Naive B cell (primary cell): ENCODE measurements at regions not wholly inside any gene's neighbourhood (a gene's known extent, or its start where the extent isn't known, plus 50 kb on each side); places are given as distances from the start of the nearest gene placed in this dataset.
A peak's percentile ranks its signal among the peaks of the same experiment; 100 is the strongest.

Experiments used
- ATAC-seq, 2 donors: fragments of 150-1000 bp; cut with Tn5 transposase; 2 replicates each; pipeline ENCODE4 v1.10.0; 2021; ENCODE audit warnings: low read depth in 2 of 2, mild to moderate bottlenecking in 2 of 2, moderate library complexity in 2 of 2
- DNase-seq: peaks from one replicate; pipeline ENCODE4 v3.0.0; 2022
- H3K27ac Mint-ChIP-seq, 6 donors: one replicate each; pipeline ENCODE4 v1.8.0; 2020 to 2022; ENCODE audit warnings: mild to moderate bottlenecking in 6 of 6, mixed read lengths in 6 of 6, moderate library complexity in 5 of 6, inconsistent platforms in 2 of 6
- H3K27me3 Mint-ChIP-seq, 3 donors: one replicate each; pipeline ENCODE4 v1.8.0; 2021 to 2022; ENCODE audit warnings: mixed read lengths in 3 of 3, mild to moderate bottlenecking in 1 of 3
- H3K36me3 Mint-ChIP-seq, 2 donors: one replicate each; pipeline ENCODE4 v1.8.0; 2020 to 2022; ENCODE audit warnings: mixed read lengths in 2 of 2, inconsistent platforms in 1 of 2, mild to moderate bottlenecking in 1 of 2
- H3K4me1 Mint-ChIP-seq, 3 donors: one replicate each; pipeline ENCODE4 v1.8.0; 2020 to 2022; ENCODE audit warnings: mixed read lengths in 3 of 3, inconsistent platforms in 1 of 3, mild to moderate bottlenecking in 1 of 3, moderate library complexity in 1 of 3
- H3K4me3 Mint-ChIP-seq, 8 donors: one replicate each; pipeline ENCODE4 v1.8.0; 2020 to 2022; ENCODE audit warnings: mild to moderate bottlenecking in 8 of 8, mixed read lengths in 8 of 8, moderate library complexity in 8 of 8, inconsistent platforms in 2 of 8
- H3K9me3 Mint-ChIP-seq, 7 donors: one replicate each; pipeline ENCODE4 v1.8.0; 2020 to 2022; ENCODE audit warnings: mixed read lengths in 7 of 7, mild to moderate bottlenecking in 5 of 7, inconsistent platforms in 2 of 7, moderate library complexity in 1 of 7

DNA sequence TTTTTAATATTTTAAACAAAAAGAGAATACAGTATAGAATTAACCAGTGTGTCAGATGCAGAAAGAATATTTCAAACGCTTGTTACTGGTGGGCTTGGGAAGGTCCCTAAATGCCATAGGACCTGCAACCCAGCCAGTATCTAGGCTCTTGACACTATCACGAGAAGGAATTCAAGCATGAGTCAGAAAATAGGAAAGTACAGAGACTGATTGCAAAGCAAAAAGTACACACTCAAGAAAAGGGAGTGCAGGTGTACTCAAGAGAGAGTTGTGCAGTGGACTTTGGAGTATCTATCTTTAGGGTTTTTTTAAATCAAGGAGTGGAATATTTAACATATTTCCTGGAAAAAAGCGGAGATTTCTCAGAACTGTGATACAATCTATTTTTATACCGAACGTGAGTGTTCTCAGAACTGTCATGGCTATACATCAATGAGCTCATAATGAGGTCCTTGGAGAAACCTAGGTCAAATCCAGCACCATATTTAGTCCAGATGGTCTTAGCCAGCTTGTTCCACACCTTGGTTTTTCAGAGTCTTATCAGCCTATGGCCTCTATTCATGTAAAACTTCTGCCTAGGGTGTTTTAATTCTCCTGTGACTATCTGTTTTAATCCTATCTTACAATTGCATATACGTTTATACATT lies 291.8 kb upstream of the FAT4 start:
- Mint-ChIP-seq H3K27ac (no peak overlapping the region), H3K36me3 (no peaks in the 10 kb centered on the region), H3K4me1 (no peaks in the 10 kb centered on the region), H3K9me3 (peaks cover 0 to 16% (median 3%) of the 10 kb centered on the region in 7 donors), H3K4me3 (no peak overlapping the region), H3K27me3 (no peaks in the 10 kb centered on the region)
- ATAC-seq (no peak), DNase-seq (no peak)

DNA sequence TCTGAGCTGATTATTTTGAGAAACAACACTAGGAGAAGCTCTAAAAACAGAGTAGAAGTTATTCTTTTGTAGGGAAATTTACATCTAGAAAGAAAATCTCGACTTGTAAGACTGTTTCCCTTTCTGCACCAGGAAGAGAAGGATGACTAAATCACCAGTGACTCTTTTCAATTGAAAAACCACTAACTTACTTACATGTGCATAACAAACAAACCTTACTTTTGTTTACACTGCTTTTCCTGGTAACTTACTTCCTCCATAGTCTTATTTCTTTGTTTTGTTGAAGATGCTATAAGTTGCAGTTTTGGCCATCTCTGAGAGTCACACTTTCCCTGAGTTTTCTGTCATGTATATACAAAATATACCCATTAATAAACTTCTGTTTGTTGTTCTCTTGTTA lies 293.6 kb upstream of the FAT4 start:
- Mint-ChIP-seq H3K27me3 (no peaks in the 10 kb centered on the region), H3K27ac (no peak overlapping the region), H3K4me3 (no peak overlapping the region), H3K9me3 (peaks cover 0 to 16% (median 3%) of the 10 kb centered on the region in 7 donors), H3K36me3 (no peaks in the 10 kb centered on the region), H3K4me1 (no peaks in the 10 kb centered on the region)
- ATAC-seq (no peak), DNase-seq (no peak)

DNA sequence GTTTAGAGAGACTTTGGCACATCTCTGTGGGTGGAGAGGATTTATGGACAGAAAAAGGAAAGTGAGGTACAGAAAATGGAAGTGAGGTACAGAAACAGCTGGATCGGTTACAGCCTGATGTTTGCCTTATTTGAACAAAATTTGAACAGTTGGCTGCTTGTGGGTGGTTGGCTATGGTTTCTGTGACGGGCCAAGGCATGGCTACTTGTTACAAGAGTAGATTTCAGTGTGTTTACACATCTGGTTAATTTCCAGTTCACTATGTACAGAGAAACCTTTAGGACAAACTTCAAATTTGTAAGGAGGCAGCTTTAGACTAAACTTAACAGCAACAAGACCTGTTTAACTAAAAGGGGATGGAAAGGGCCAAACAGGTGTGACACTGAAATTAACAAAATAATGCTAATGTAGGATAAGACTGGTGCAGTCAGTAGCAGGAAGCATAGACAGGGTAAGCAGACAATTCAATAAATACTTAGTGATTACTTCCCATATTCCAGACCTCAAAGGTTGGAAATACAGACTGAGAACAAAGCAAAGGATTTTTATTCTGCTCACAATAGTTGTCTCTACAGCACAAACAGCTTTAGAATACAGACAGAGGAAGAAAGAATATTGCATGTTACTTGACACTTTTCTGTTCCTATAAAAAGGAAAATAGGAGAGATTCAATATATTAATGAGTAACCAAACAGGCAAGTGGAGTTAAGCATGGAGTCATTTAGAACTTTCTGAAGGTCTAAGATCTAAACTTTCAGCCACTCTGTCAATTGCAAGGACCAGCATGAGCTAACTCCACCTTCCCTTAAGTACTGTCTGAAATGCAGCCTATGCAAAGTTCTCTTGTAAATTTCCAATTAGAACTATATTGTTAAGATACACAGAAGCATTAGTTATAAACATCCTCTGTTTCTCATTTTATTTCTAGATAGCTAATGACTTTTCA lies 294.4 kb upstream of the FAT4 start:
- Mint-ChIP-seq H3K9me3 (peaks cover 0 to 16% (median 3%) of the 10 kb centered on the region in 7 donors), H3K27me3 (no peaks in the 10 kb centered on the region), H3K27ac (peak overlapping the region in 1 of 6 donors; percentile 14), H3K4me3 (no peak overlapping the region), H3K4me1 (no peaks in the 10 kb centered on the region), H3K36me3 (no peaks in the 10 kb centered on the region)
- ATAC-seq, result no peak
- DNase-seq, result no peak

DNA sequence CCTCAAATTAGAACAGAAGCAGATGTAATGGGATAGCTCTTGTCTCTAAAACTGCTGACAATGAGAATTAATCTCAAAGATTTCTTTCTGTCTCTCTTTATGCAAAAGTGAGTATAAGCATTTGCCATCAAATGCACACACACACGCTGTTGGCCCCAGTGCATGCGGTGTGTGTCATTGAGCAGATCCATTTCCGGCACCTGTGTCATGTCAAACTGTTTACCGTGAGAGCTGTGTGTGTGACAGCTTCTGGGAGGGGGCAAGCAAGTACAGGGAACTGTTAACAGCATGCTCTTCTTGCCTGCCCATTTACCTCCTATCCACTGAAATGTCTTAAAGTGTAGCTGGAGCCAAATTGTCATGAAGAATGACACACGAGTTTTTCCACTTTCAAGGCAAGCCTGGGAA lies 297.9 kb upstream of the FAT4 start:
- Mint-ChIP-seq H3K4me3 (no peak overlapping the region), H3K36me3 (no peaks in the 10 kb centered on the region), H3K4me1 (no peaks in the 10 kb centered on the region), H3K9me3 (peaks cover 0 to 16% (median 3%) of the 10 kb centered on the region in 7 donors), H3K27me3 (no peaks in the 10 kb centered on the region), H3K27ac (no peak overlapping the region)
- ATAC-seq (no peak), DNase-seq (no peak)

DNA sequence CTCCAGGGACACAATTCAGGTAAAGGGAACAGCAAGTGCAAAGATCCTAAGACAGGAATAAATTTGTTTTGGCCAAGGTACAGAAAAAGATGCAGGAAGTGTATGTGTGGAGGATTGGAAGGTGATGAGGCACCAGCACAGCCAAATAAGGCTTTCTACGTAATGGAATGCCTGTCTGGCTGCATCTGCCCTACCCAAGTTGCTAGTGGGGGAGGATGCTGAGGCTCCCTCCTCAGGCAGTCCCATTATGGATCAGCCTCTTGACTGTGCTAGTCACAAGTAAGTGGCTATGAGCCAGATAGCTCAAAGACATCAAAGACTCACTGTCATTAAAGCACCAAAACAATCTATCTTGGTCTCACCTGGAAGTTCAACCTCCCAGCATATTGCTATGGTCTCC lies 300.9 kb upstream of the FAT4 start:
- Mint-ChIP-seq H3K4me1 (no peaks in the 10 kb centered on the region), H3K9me3 (peaks cover 0 to 5% (median 0%) of the 10 kb centered on the region in 7 donors), H3K27ac (no peak overlapping the region), H3K36me3 (no peaks in the 10 kb centered on the region), H3K27me3 (no peaks in the 10 kb centered on the region), H3K4me3 (no peak overlapping the region)
- ATAC-seq (no peak), DNase-seq (no peak)

DNA sequence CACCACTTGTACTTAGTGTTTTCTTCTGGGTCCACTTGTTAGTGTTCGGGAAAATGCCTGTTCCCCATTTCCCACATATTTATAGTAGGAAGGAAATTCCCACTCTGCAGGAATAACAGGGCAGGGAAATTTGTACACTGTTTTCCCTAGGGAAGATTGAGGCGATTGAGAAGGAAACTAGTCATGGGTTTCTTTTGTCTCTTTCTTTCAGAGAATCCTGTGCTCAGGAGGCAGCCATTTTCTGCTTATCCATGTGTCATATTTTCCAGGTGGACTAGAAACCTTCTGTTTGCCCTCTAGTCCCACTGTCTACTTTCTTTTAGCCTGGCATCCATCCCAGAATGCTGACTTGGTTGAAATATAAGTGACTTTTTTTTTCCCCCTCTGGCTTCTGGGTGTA lies 299.1 kb upstream of the ANKRD50 start:
- H3K4me1 Mint-ChIP-seq, result no peaks in the 10 kb centered on the region
- H3K4me3 Mint-ChIP-seq, result no peak overlapping the region
- DNase-seq (no peak), ATAC-seq (no peak)
- no peaks in the 10 kb centered on the region for H3K27me3 Mint-ChIP-seq
- H3K36me3 Mint-ChIP-seq, result no peaks in the 10 kb centered on the region
- H3K27ac Mint-ChIP-seq, result no peak overlapping the region
- H3K9me3 Mint-ChIP-seq, result peaks cover 0 to 2% (median 0%) of the 10 kb centered on the region in 7 donors

DNA sequence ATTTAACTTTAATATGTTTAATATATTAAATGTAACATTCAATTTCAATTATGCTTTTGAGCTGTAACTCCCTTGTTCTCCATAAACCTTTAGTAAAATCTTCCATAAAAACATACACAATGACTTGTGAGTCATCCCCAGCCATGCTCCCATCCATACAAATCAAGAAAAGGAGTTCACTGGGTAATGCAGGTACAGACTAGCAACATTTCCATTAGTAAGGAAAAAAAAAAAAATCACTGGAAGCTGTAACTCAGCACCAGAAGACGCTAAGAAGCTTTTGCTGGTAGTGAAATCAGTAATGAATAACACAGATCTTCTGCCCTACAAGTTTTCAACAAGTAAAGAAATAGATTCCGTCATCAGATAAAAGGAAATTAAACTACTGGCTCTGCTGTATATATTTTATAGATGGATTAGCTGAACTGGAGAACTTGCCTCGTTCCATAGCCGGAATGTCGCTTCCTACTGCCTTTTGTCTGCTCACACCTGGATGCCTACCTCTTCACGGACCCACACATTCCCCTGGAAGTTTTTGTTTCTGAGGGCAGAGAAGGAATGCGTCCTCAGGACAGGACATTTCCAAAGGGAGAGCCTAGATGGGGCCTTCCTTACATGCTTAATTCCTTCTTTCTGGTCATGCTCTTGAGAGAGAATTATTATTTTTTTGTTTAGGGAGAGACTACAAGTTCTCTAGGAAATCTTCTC lies 298.4 kb upstream of the ANKRD50 start:
- no peaks in the 10 kb centered on the region for H3K4me1 Mint-ChIP-seq
- ATAC-seq (no peak), DNase-seq (no peak)
- H3K27me3 Mint-ChIP-seq, result no peaks in the 10 kb centered on the region
- H3K27ac Mint-ChIP-seq, result no peak overlapping the region
- no peak overlapping the region for H3K4me3 Mint-ChIP-seq
- peaks cover 0 to 3% (median 0%) of the 10 kb centered on the region in 7 donors for H3K9me3 Mint-ChIP-seq
- no peaks in the 10 kb centered on the region for H3K36me3 Mint-ChIP-seq

DNA sequence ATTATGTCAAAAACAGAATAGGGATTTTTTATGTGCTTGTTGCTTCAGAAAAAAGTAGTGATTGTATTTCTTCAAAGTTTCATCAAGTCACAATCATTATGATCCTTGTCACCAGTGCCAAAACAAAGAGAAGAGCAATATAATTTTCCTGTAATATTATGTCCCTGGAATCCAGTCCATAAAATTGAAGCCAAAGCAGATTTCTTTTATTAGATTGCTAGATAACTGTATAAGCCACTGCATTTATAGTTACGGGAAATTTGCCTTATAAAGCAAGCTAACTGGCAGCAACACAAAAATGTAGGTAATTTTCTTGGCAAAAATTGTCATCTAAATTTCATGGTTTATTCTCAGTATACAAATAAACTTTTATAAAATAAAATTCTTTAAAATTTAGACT lies 296.1 kb upstream of the ANKRD50 start:
- no peak for ATAC-seq
- no peak for DNase-seq
- H3K27me3 Mint-ChIP-seq, result no peaks in the 10 kb centered on the region
- no peaks in the 10 kb centered on the region for H3K4me1 Mint-ChIP-seq
- H3K27ac Mint-ChIP-seq, result no peak overlapping the region
- H3K4me3 Mint-ChIP-seq, result no peak overlapping the region
- peaks cover 0 to 4% (median 2%) of the 10 kb centered on the region in 7 donors for H3K9me3 Mint-ChIP-seq
- no peaks in the 10 kb centered on the region for H3K36me3 Mint-ChIP-seq

DNA sequence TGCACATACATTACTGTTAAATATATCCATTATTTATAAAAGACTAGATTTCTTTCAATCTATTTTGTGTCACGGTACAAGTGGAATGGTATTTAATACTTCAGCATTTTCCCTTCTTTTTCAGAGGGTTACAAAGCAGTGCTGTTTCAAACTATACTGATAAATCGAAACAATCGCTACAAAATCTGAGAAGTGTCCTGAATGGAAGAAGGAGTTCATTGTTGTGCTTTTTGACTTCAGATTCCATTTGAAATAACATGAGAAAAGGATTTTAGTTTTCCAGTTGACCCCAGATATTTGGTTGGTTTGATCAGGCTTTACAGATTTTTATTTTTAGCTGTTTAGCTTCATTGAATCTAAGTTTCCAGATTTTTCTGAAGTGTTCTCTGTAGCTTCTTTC lies 292.1 kb upstream of the ANKRD50 start:
- no peaks in the 10 kb centered on the region for H3K36me3 Mint-ChIP-seq
- DNase-seq (no peak), ATAC-seq (no peak)
- no peaks in the 10 kb centered on the region for H3K4me1 Mint-ChIP-seq
- peaks cover 0 to 8% (median 3%) of the 10 kb centered on the region in 7 donors for H3K9me3 Mint-ChIP-seq
- H3K4me3 Mint-ChIP-seq, result no peak overlapping the region
- no peaks in the 10 kb centered on the region for H3K27me3 Mint-ChIP-seq
- no peak overlapping the region for H3K27ac Mint-ChIP-seq

DNA sequence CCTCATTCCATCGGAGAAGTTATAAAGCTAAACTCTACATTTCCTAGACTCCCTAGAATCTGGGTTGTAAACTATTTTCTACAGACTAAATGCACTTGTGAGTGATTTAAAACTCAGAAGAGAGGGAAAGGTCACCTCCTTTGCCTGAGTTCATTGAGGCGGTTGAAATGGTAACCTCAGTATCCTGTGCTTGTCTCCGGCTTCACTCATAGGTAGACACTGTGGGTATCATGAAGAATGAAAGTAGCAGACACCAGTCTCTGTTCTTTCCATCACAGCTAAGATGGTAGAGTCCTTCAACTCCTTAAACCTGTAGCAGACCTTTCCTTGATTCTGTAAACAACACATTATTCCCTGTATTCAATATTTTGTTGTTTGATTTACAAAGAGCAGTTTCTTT lies 291.3 kb upstream of the ANKRD50 start:
- peaks cover 0 to 8% (median 3%) of the 10 kb centered on the region in 7 donors for H3K9me3 Mint-ChIP-seq
- H3K27ac Mint-ChIP-seq, result no peak overlapping the region
- no peak for DNase-seq
- ATAC-seq, result no peak
- H3K36me3 Mint-ChIP-seq, result no peaks in the 10 kb centered on the region
- H3K27me3 Mint-ChIP-seq, result no peaks in the 10 kb centered on the region
- H3K4me1 Mint-ChIP-seq, result no peaks in the 10 kb centered on the region
- no peak overlapping the region for H3K4me3 Mint-ChIP-seq

DNA sequence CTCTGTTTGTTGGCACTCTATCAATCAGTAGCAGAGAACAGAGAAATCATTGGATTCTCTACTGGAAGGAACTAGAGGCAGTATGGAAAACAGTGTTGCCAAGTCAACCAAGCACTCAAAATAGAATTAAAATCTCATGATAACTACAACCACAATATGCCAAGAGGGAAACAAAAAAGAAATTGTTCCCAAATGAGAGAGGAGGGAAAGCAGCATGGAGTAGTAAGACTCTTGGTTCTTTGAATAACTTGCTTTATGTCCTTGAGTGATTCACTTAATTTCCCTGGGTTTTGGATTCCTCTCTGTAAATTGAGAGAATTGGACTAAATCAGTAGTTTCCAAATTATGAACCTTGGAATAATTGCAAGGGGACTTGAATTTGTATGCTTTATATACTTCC lies 285.5 kb upstream of the ANKRD50 start:
- no peak overlapping the region for H3K4me3 Mint-ChIP-seq
- H3K36me3 Mint-ChIP-seq, result no peaks in the 10 kb centered on the region

DNA sequence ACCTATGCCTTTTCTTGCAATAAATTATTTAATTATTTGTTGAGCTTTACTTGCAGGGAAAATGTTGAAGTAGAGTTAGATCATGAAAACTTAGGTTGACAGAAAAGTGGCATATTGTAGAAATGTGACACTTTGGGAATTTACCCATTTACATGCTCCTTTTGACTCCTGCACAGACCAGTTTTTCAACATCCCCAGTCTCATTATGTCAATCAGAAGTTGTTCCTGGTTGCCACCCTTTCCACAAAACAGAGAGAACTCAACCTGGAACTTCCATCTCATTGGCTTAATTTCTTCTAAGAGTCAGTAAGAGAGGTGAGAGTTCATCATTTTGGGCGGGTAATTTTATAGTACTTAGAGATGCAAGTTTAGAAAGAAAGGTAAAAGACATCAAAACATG lies 284.6 kb upstream of the ANKRD50 start:
- Mint-ChIP-seq H3K27me3 (no peaks in the 10 kb centered on the region), H3K36me3 (no peaks in the 10 kb centered on the region), H3K4me3 (no peak overlapping the region), H3K27ac (no peak overlapping the region), H3K9me3 (peaks cover 0 to 4% (median 0%) of the 10 kb centered on the region in 7 donors), H3K4me1 (no peaks in the 10 kb centered on the region)
- DNase-seq (no peak), ATAC-seq (no peak)

More for the DNA sequence above, 285.5 kb upstream of the ANKRD50 start:
- Mint-ChIP-seq H3K27ac (no peak overlapping the region), H3K27me3 (no peaks in the 10 kb centered on the region), H3K4me1 (no peaks in the 10 kb centered on the region), H3K9me3 (peaks cover 0 to 4% (median 0%) of the 10 kb centered on the region in 7 donors)
- no peak for DNase-seq
- no peak for ATAC-seq

DNA sequence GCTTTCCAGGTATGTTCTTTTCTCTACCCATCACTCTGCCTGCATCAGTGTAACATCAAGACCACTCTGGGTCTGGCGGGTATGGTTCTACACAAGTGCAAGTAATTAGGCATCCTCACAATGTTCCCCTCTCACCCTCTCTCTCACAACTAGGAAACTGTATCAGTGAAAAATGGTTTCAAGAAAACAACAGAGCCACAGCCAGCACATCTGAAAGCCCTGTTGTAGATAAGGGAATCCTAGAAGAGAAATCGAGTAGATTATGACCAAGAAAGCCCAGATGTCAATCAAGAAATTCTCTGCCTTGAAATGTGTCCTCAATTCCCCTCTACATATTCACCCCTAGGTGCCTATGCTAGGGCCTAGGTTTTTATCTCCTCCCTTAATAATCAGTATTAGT lies 281.3 kb upstream of the ANKRD50 start:
- H3K9me3 Mint-ChIP-seq, result peaks cover 0 to 3% (median 0%) of the 10 kb centered on the region in 7 donors
- no peak overlapping the region for H3K27ac Mint-ChIP-seq
- H3K4me3 Mint-ChIP-seq, result no peak overlapping the region
- DNase-seq (no peak), ATAC-seq (no peak)
- no peaks in the 10 kb centered on the region for H3K36me3 Mint-ChIP-seq
- no peaks in the 10 kb centered on the region for H3K4me1 Mint-ChIP-seq
- H3K27me3 Mint-ChIP-seq, result no peaks in the 10 kb centered on the region
